WTC11 (cell line): ENCODE measurements at regions not wholly inside any gene's neighbourhood (a gene's known extent, or its start where the extent isn't known, plus 50 kb on each side); places are given as distances from the start of the nearest gene placed in this dataset.

Experiments
- ATAC-seq: fragments of 200-7000 bp; cut with Tn5 transposase; 2 replicates; pipeline ENCODE4 v1.10.0; 2021; ENCODE audit warnings: mild to moderate bottlenecking, moderate library complexity
- CTCF ChIA-PET: fragments of 300-600 bp; sonication (Branson Sonifier 250); formaldehyde crosslinking; loops from one replicate; lab custom pipeline; 2021; ENCODE audit warnings: antibody characterized with exemption; lab: Charles Lee
- POLR2A ChIA-PET: fragments of 350-600 bp; sonication (Branson Sonifier 250); formaldehyde crosslinking; loops from one replicate; lab custom pipeline; 2021; ENCODE audit warnings: antibody characterized with exemption; lab: Charles Lee
- DNase-seq: peaks from one replicate; pipeline ENCODE4 v3.0.0; 2021; ENCODE audit warnings: low spot score
- H3K27ac Mint-ChIP-seq: 2 replicates; pipeline ENCODE4 v1.8.0; 2021; ENCODE audit warnings: mixed read lengths
- H3K27me3 Mint-ChIP-seq: 2 replicates; pipeline ENCODE4 v1.8.0; 2021; ENCODE audit warnings: low read depth, mild to moderate bottlenecking, moderate library complexity, mixed read lengths
- H3K36me3 Mint-ChIP-seq: 2 replicates; pipeline ENCODE4 v1.8.0; 2021; ENCODE audit warnings: mixed read lengths
- H3K4me1 Mint-ChIP-seq: 2 replicates; pipeline ENCODE4 v1.8.0; 2022; ENCODE audit warnings: mixed read lengths
- H3K4me3 Mint-ChIP-seq: 2 replicates; pipeline ENCODE4 v1.8.0; 2021; ENCODE audit warnings: mild to moderate bottlenecking, moderate library complexity, mixed read lengths
- H3K9me3 Mint-ChIP-seq: 2 replicates; pipeline ENCODE4 v1.8.0; 2021; ENCODE audit warnings: mixed read lengths
- CBFB ChIP-seq: sonication (generic); formaldehyde crosslinking; IDR thresholded peaks from 2 replicates; pipeline ENCODE4 v1.8.1; 2022; ENCODE audit warnings: mild to moderate bottlenecking, low read depth, missing genetic modification reagents
- E2F1 ChIP-seq: sonication (generic); formaldehyde crosslinking; IDR thresholded peaks from 2 replicates; pipeline ENCODE4 v1.8.0; 2022; ENCODE audit warnings: mild to moderate bottlenecking, missing genetic modification reagents
- ELF4 ChIP-seq: sonication (generic); formaldehyde crosslinking; IDR thresholded peaks from 2 replicates; pipeline ENCODE4 v1.8.1; 2022; ENCODE audit warnings: low read depth, mild to moderate bottlenecking, moderate library complexity, missing genetic modification reagents
- ETV6 ChIP-seq: sonication (generic); formaldehyde crosslinking; IDR thresholded peaks from 2 replicates; pipeline ENCODE4 v1.8.1; 2022; ENCODE audit warnings: mild to moderate bottlenecking, missing genetic modification reagents
- IRF2 ChIP-seq: sonication (generic); formaldehyde crosslinking; IDR thresholded peaks from 2 replicates; pipeline ENCODE4 v1.8.0; 2022; ENCODE audit warnings: low read depth, missing genetic modification reagents, borderline replicate concordance
- JAZF1 ChIP-seq: fragments of 250-450 bp; sonication (Bioruptor Pico); IDR thresholded peaks from 2 replicates; pipeline ENCODE4 v1.9.0; 2021; ENCODE audit warnings: moderate library complexity, mild to moderate bottlenecking, inconsistent platforms
- JUN ChIP-seq: sonication (generic); formaldehyde crosslinking; IDR thresholded peaks from 2 replicates; pipeline ENCODE4 v1.8.0; 2023; ENCODE audit warnings: mild to moderate bottlenecking, missing genetic modification reagents
- MXD4 ChIP-seq: fragments of 250-450 bp; sonication (Bioruptor Pico); IDR thresholded peaks from 2 replicates; pipeline ENCODE4 v1.8.0; 2021; ENCODE audit warnings: mild to moderate bottlenecking, moderate library complexity, borderline replicate concordance
- NFATC4 ChIP-seq: fragments of 250-450 bp; sonication (Bioruptor Pico); IDR thresholded peaks from 2 replicates; pipeline ENCODE4 v1.9.0; 2021; ENCODE audit warnings: mild to moderate bottlenecking
- NFYB ChIP-seq: sonication (generic); formaldehyde crosslinking; conservative IDR thresholded peaks from 2 replicates; pipeline ENCODE4 v1.8.0; 2022; ENCODE audit warnings: low read depth, missing genetic modification reagents
- NR1H2 ChIP-seq: sonication (generic); formaldehyde crosslinking; IDR thresholded peaks from 2 replicates; pipeline ENCODE4 v1.9.0; 2021; ENCODE audit warnings: mild to moderate bottlenecking, moderate library complexity, missing genetic modification reagents
- RELA ChIP-seq: sonication (generic); formaldehyde crosslinking; IDR thresholded peaks from 2 replicates; pipeline ENCODE4 v1.8.1; 2022; ENCODE audit warnings: missing genetic modification reagents, mild to moderate bottlenecking, borderline replicate concordance
- SMAD4 ChIP-seq: sonication (generic); formaldehyde crosslinking; IDR thresholded peaks from 2 replicates; pipeline ENCODE4 v1.8.0; 2022; ENCODE audit warnings: mild to moderate bottlenecking, missing genetic modification reagents
- STAT6 ChIP-seq: sonication (generic); formaldehyde crosslinking; conservative IDR thresholded peaks from 2 replicates; pipeline ENCODE4 v1.8.1; 2023; ENCODE audit warnings: mild to moderate bottlenecking, low read depth, missing genetic modification reagents, moderate library complexity
- TEAD1 ChIP-seq: sonication (generic); formaldehyde crosslinking; IDR thresholded peaks from 2 replicates; pipeline ENCODE4 v1.8.0; 2022; ENCODE audit warnings: mild to moderate bottlenecking, missing genetic modification reagents
- TEAD4 ChIP-seq: sonication (generic); formaldehyde crosslinking; IDR thresholded peaks from 2 replicates; pipeline ENCODE4 v1.8.0; 2022; ENCODE audit warnings: mild to moderate bottlenecking, missing genetic modification reagents
- ZBTB21 ChIP-seq: sonication (generic); formaldehyde crosslinking; IDR thresholded peaks from 2 replicates; pipeline ENCODE4 v1.8.1; 2023; ENCODE audit warnings: mild to moderate bottlenecking, missing genetic modification reagents, borderline replicate concordance
- ZNF138 ChIP-seq: sonication (generic); formaldehyde crosslinking; conservative IDR thresholded peaks from 2 replicates; pipeline ENCODE4 v1.8.1; 2022; ENCODE audit warnings: mild to moderate bottlenecking, moderate library complexity, missing genetic modification reagents
- ZNF263 ChIP-seq: sonication (generic); formaldehyde crosslinking; IDR thresholded peaks from 2 replicates; pipeline ENCODE4 v1.8.1; 2022; ENCODE audit warnings: low read depth, mild to moderate bottlenecking, moderate library complexity, missing genetic modification reagents
- ZNF532 ChIP-seq: fragments of 250-450 bp; sonication (Bioruptor Pico); IDR thresholded peaks from 2 replicates; pipeline ENCODE4 v1.9.0; 2021; ENCODE audit warnings: mild to moderate bottlenecking, borderline replicate concordance
- ZNF671 ChIP-seq: fragments of 250-450 bp; sonication (Bioruptor Pico); IDR thresholded peaks from 2 replicates; pipeline ENCODE4 v1.8.0; 2021; ENCODE audit warnings: mild to moderate bottlenecking
- TF ChIP-seq, protein P1 (sequence below): sonication (generic); formaldehyde crosslinking; IDR thresholded peaks from 2 replicates; pipeline ENCODE4 v1.8.0; 2022; ENCODE audit warnings: mild to moderate bottlenecking, missing genetic modification reagents
- TF ChIP-seq, protein P2 (sequence below): fragments of 250-450 bp; sonication (Bioruptor Pico); IDR thresholded peaks from 2 replicates; pipeline ENCODE4 v1.9.0; 2021; ENCODE audit warnings: moderate library complexity, mild to moderate bottlenecking, inconsistent platforms, borderline replicate concordance
- TF ChIP-seq, protein P3 (sequence below): fragments of 250-450 bp; sonication (Bioruptor Pico); IDR thresholded peaks from 2 replicates; pipeline ENCODE4 v2.1.2; 2022; ENCODE audit warnings: mild to moderate bottlenecking, moderate library complexity

GRCh38 chr2:7530001-7530400 lies 612.8 kb downstream of the RNF144A start:
- Mint-ChIP-seq H3K9me3 (peaks cover 66% of the 10 kb centered on the region), H3K36me3 (peaks cover 43% of the 10 kb centered on the region), H3K4me1 (no peaks in the 10 kb centered on the region), H3K27me3 (peaks cover 8% of the 10 kb centered on the region; the same call in 1 of the 2 replicates), H3K4me3 (no peak overlapping the region), H3K27ac (no peak overlapping the region)
- DNase-seq (no peak), ATAC-seq (no peak)
- TF ChIP-seq E2F1 (no peak), ZBTB21 (CRISPR knock-in tag) (no peak), RELA (CRISPR knock-in tag) (no peak), ZNF263 (CRISPR knock-in tag) (no peak), NR1H2 (CRISPR knock-in tag) (no peak), ZNF671 (CRISPR knock-in tag) (no peak), ETV6 (no peak), JAZF1 (CRISPR knock-in tag) (no peak), MXD4 (CRISPR knock-in tag) (no peak), SMAD4 (CRISPR knock-in tag) (no peak), ZNF532 (CRISPR knock-in tag) (no peak)
- TF ChIP-seq, protein P1, sequence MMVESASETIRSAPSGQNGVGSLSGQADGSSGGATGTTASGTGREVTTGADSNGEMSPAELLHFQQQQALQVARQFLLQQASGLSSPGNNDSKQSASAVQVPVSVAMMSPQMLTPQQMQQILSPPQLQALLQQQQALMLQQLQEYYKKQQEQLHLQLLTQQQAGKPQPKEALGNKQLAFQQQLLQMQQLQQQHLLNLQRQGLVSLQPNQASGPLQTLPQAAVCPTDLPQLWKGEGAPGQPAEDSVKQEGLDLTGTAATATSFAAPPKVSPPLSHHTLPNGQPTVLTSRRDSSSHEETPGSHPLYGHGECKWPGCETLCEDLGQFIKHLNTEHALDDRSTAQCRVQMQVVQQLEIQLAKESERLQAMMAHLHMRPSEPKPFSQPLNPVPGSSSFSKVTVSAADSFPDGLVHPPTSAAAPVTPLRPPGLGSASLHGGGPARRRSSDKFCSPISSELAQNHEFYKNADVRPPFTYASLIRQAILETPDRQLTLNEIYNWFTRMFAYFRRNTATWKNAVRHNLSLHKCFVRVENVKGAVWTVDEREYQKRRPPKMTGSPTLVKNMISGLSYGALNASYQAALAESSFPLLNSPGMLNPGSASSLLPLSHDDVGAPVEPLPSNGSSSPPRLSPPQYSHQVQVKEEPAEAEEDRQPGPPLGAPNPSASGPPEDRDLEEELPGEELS (CRISPR knock-in tag) = no peak
- POLR2A ChIA-PET = no interaction called here
- CTCF ChIA-PET = no interaction called here

- H3K4me3 Mint-ChIP-seq = no peak overlapping the region
- POLR2A ChIA-PET = interaction anchor here (0.6 kb wide), 1 partner anchor 12 kb away, joined by 4 read pairs; no protein-coding TSS in a partner anchor
- H3K36me3 Mint-ChIP-seq = peaks cover 13% of the 10 kb centered on the region
- ATAC-seq = no peak
- H3K9me3 Mint-ChIP-seq = peaks cover 35% of the 10 kb centered on the region
- H3K27me3 Mint-ChIP-seq = no peaks in the 10 kb centered on the region; the same call in 1 of the 2 replicates
- no peak for DNase-seq
- H3K27ac Mint-ChIP-seq = no peak overlapping the region
- CTCF ChIA-PET = no interaction called here
- H3K4me1 Mint-ChIP-seq = no peaks in the 10 kb centered on the region
- TF ChIP-seq NR1H2 (CRISPR knock-in tag) (no peak), SMAD4 (CRISPR knock-in tag) (no peak), IRF2 (CRISPR knock-in tag) (no peak), JUN (CRISPR knock-in tag) (no peak), STAT6 (CRISPR knock-in tag) (no peak), NFATC4 (no peak), CBFB (CRISPR knock-in tag) (no peak), TEAD4 (CRISPR knock-in tag) (no peak), NFYB (CRISPR knock-in tag) (no peak), ELF4 (no peak), ZNF138 (CRISPR knock-in tag) (no peak), MXD4 (CRISPR knock-in tag) (no peak), TEAD1 (CRISPR knock-in tag) (no peak)
- TF ChIP-seq, protein P2, sequence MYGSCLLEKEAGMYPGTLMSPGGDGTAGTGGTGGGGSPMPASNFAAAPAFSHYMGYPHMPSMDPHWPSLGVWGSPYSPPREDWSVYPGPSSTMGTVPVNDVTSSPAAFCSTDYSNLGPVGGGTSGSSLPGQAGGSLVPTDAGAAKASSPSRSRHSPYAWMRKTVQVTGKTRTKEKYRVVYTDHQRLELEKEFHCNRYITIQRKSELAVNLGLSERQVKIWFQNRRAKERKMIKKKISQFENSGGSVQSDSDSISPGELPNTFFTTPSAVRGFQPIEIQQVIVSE (CRISPR knock-in tag) = no peak
- TF ChIP-seq, protein P3, sequence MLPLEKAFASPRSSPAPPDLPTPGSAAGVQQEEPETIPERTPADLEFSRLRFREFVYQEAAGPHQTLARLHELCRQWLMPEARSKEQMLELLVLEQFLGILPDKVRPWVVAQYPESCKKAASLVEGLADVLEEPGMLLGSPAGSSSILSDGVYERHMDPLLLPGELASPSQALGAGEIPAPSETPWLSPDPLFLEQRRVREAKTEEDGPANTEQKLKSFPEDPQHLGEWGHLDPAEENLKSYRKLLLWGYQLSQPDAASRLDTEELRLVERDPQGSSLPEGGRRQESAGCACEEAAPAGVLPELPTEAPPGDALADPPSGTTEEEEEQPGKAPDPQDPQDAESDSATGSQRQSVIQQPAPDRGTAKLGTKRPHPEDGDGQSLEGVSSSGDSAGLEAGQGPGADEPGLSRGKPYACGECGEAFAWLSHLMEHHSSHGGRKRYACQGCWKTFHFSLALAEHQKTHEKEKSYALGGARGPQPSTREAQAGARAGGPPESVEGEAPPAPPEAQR (CRISPR knock-in tag) = no peak
These were observed 621.9 kb downstream of the RNF144A start for GRCh38 chr2:7539077-7539476.
